ENCODE measurements at regions not wholly inside any gene's neighbourhood (a gene's known extent, or its start where the extent isn't known, plus 50 kb on each side); places are given as distances from the start of the nearest gene placed in this dataset.

GRCh38 chr4:159015841-159016240, 87.0 kb upstream of the RAPGEF2 start:
- TF ChIP-seq CTCF (IDR thresholded peaks at IDR 0.05) (no peak), POLR2A (IDR thresholded peaks at IDR 0.05) (no peak)

Measured in uterus (tissue), 2 donors.